Keratinocyte (primary cell): ENCODE measurements at regions not wholly inside any gene's neighbourhood (a gene's known extent, or its start where the extent isn't known, plus 50 kb on each side); places are given as distances from the start of the nearest gene placed in this dataset.

Experiments used
- DNase-seq: peaks from one replicate; pipeline ENCODE4 v3.0.0-alpha.2; 2011; ENCODE audit warnings: low read depth, missing footprints, low spot score
- FAIRE-seq: peaks from 2 replicates; lab custom pipeline; 2011; peaks lifted over from hg19 to GRCh38; lab: Jason Lieb, UNC
- H2AFZ ChIP-seq: 2 replicates; pipeline ENCODE4 v1.6.0; 2012; ENCODE audit warnings: low read length, control low read depth, inconsistent platforms; ENCODE audit not compliant: control insufficient read depth
- H3K27ac ChIP-seq: 2 replicates; pipeline ENCODE4 v1.5.1; 2011; ENCODE audit warnings: low read length; ENCODE audit not compliant: control insufficient read depth, insufficient read depth
- H3K27me3 ChIP-seq: 3 replicates; pipeline ENCODE4 v1.6.0; 2011; ENCODE audit warnings: low read length; ENCODE audit not compliant: control insufficient read depth, insufficient read depth; ENCODE audit errors: extremely low read depth
- H3K36me3 ChIP-seq, 2 experiments: 2 replicates in 1 of 2; 3 replicates in 1 of 2; pipeline ENCODE4 v1.5.1; 2011; ENCODE audit warnings: low read length in 2 of 2, mild to moderate bottlenecking in 1 of 2; ENCODE audit not compliant: control insufficient read depth in 2 of 2, insufficient read depth in 2 of 2; ENCODE audit errors: extremely low read depth in 1 of 2
- H3K4me1 ChIP-seq: 3 replicates; pipeline ENCODE4 v1.5.1; 2011; ENCODE audit warnings: low read length; ENCODE audit not compliant: control insufficient read depth, insufficient read depth; ENCODE audit errors: extremely low read depth
- H3K4me2 ChIP-seq: 3 replicates; pipeline ENCODE4 v1.6.0; 2011; ENCODE audit warnings: low read depth, low read length; ENCODE audit not compliant: control insufficient read depth, insufficient read depth; ENCODE audit errors: extremely low read depth
- H3K4me3 ChIP-seq, 3 experiments: fragments of 200-600 bp in 1 of 3; sonication (generic) in 1 of 3; 2 replicates in 2 of 3; 3 replicates in 1 of 3; pipeline ENCODE4 v1.5.1; 2011 to 2016; ENCODE audit warnings: low read length in 3 of 3, mild to moderate bottlenecking in 3 of 3, control low read depth in 2 of 3, inconsistent platforms in 1 of 3, low read depth in 1 of 3, mixed read lengths in 1 of 3, mixed run types in 1 of 3, moderate library complexity in 1 of 3; ENCODE audit not compliant: control insufficient read depth in 2 of 3, insufficient read depth in 2 of 3; ENCODE audit errors: extremely low read depth in 1 of 3
- H3K79me2 ChIP-seq: 2 replicates; pipeline ENCODE4 v1.6.0; 2012; ENCODE audit warnings: low read length; ENCODE audit not compliant: control insufficient read depth, insufficient read depth
- H3K9ac ChIP-seq: 3 replicates; pipeline ENCODE4 v1.6.0; 2011; ENCODE audit warnings: low read length; ENCODE audit not compliant: control insufficient read depth, insufficient read depth; ENCODE audit errors: extremely low read depth
- H3K9me1 ChIP-seq: 3 replicates; pipeline ENCODE4 v1.6.0; 2011; ENCODE audit warnings: low read length; ENCODE audit not compliant: control insufficient read depth, insufficient read depth; ENCODE audit errors: extremely low read depth
- H3K9me3 ChIP-seq: 2 replicates; pipeline ENCODE4 v1.5.1; 2012; ENCODE audit warnings: low read depth, low read length; ENCODE audit not compliant: control insufficient read depth
- H4K20me1 ChIP-seq: 3 replicates; pipeline ENCODE4 v1.6.0; 2011; ENCODE audit warnings: low read length; ENCODE audit not compliant: control insufficient read depth, insufficient read depth; ENCODE audit errors: extremely low read depth
- EZH2 ChIP-seq: IDR thresholded peaks from one replicate; pipeline ENCODE4 v1.6.1; 2012; ENCODE audit warnings: inconsistent platforms, mild to moderate bottlenecking, low read length, moderate library complexity
- dilution Hi-C: fragments of 300-500 bp; cut with MboI; formaldehyde crosslinking; loops from one replicate; pipeline ENCODE4 v1.7.0; 2020; ENCODE audit warnings: low sequenced_read_pairs; ENCODE audit not compliant: extremely low pct_ligation_motif_present
- TF ChIP-seq, protein P1 (sequence below), 3 experiments: IDR thresholded peaks in 1 of 3; conservative IDR thresholded peaks in 1 of 3; optimal IDR thresholded peaks in 1 of 3; 2 replicates in 2 of 3; 3 replicates in 1 of 3; pipeline versions ENCODE3 to v1.5.1; 2011; ENCODE audit warnings: low read length in 3 of 3, mild to moderate bottlenecking in 3 of 3, moderate library complexity in 2 of 3, control low read depth in 1 of 3, inconsistent platforms in 1 of 3; ENCODE audit not compliant: insufficient read depth in 2 of 3; ENCODE audit errors: extremely low read depth in 1 of 3

- DNase-seq (no peak), FAIRE-seq (no peak)
- no peaks in the 10 kb centered on the region for H3K79me2 ChIP-seq
- H3K9me1 ChIP-seq, result no peaks in the 10 kb centered on the region
- no peaks in the 10 kb centered on the region for H3K4me1 ChIP-seq
- H3K4me2 ChIP-seq, result no peak overlapping the region
- no peaks in the 10 kb centered on the region for H3K27me3 ChIP-seq
- no peaks in the 10 kb centered on the region for H3K36me3 ChIP-seq
- dilution Hi-C loops, result no loop called here
- H3K9ac ChIP-seq, result no peak overlapping the region
- no peak overlapping the region for H2AFZ ChIP-seq
- H3K27ac ChIP-seq, result no peak overlapping the region
- H3K9me3 ChIP-seq, result no peaks in the 10 kb centered on the region
- no peaks in the 10 kb centered on the region for H4K20me1 ChIP-seq
- no peak for TF ChIP-seq EZH2
- TF ChIP-seq, protein P1, sequence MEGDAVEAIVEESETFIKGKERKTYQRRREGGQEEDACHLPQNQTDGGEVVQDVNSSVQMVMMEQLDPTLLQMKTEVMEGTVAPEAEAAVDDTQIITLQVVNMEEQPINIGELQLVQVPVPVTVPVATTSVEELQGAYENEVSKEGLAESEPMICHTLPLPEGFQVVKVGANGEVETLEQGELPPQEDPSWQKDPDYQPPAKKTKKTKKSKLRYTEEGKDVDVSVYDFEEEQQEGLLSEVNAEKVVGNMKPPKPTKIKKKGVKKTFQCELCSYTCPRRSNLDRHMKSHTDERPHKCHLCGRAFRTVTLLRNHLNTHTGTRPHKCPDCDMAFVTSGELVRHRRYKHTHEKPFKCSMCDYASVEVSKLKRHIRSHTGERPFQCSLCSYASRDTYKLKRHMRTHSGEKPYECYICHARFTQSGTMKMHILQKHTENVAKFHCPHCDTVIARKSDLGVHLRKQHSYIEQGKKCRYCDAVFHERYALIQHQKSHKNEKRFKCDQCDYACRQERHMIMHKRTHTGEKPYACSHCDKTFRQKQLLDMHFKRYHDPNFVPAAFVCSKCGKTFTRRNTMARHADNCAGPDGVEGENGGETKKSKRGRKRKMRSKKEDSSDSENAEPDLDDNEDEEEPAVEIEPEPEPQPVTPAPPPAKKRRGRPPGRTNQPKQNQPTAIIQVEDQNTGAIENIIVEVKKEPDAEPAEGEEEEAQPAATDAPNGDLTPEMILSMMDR (optimal IDR thresholded peaks at IDR 0.05 in 1 of 3, IDR thresholded peaks at IDR 0.05 in 1 of 3, conservative IDR thresholded peaks at IDR 0.05 in 1 of 3; ENCODE audit: extremely low read depth in 1 of 3, insufficient read depth in 2 of 3, low read length in 3 of 3), result no peak
- H3K4me3 ChIP-seq, result no peak overlapping the region
These were observed 274.4 kb upstream of the CXADR start for GRCh38 chr21:17238468-17238867.

- Histone ChIP-seq H3K9me1 (no peaks in the 10 kb centered on the region), H4K20me1 (no peaks in the 10 kb centered on the region), H3K4me2 (no peak overlapping the region), H3K27ac (no peak overlapping the region), H3K79me2 (no peaks in the 10 kb centered on the region), H3K4me1 (no peaks in the 10 kb centered on the region), H3K27me3 (no peaks in the 10 kb centered on the region), H2AFZ (no peak overlapping the region), H3K9me3 (no peaks in the 10 kb centered on the region), H3K9ac (no peak overlapping the region), H3K4me3 (no peak overlapping the region), H3K36me3 (no peaks in the 10 kb centered on the region)
- no peak for DNase-seq
- TF ChIP-seq, protein P1 (optimal IDR thresholded peaks at IDR 0.05 in 1 of 3, IDR thresholded peaks at IDR 0.05 in 1 of 3, conservative IDR thresholded peaks at IDR 0.05 in 1 of 3; ENCODE audit: extremely low read depth in 1 of 3, insufficient read depth in 2 of 3, low read length in 3 of 3), result no peak
- no peak for TF ChIP-seq EZH2
- FAIRE-seq, result no peak
- dilution Hi-C loops, result no loop called here
These were observed 262.0 kb upstream of the CXADR start for GRCh38 chr21:17250778-17251241.
